OCI-LY7 (cell line): ENCODE measurements at regions not wholly inside any gene's neighbourhood (a gene's known extent, or its start where the extent isn't known, plus 50 kb on each side); places are given as distances from the start of the nearest gene placed in this dataset.

Experiments used
- BruUV-seq: library from RNA; stranded (reverse); fragments of 400-500 nt; replicated peaks from 2 replicates; lab custom pipeline; 2021; lab: Mats Ljungman, UMichigan
- CTCF ChIA-PET: fragments of 300-600 bp; sonication (Branson Sonifier 250); formaldehyde crosslinking; loops from one replicate; lab custom pipeline; 2022; ENCODE audit warnings: antibody characterized with exemption; ENCODE audit not compliant: unreplicated experiment; lab: Charles Lee
- POLR2A ChIA-PET: fragments of 300-600 bp; sonication (Branson Sonifier 250); formaldehyde crosslinking; loops from one replicate; lab custom pipeline; 2022; ENCODE audit warnings: antibody characterized with exemption; lab: Charles Lee
- DNase-seq: peaks from one replicate; pipeline ENCODE4 v3.0.0-alpha.2; 2015; ENCODE audit warnings: low spot score
- H2AFZ ChIP-seq: fragments of 200-600 bp; sonication (generic), shearing (Covaris generic); 2 replicates; pipeline ENCODE4 v1.6.1; 2014; ENCODE audit warnings: mild to moderate bottlenecking, antibody characterized with exemption, low read length, moderate library complexity
- H3K27ac ChIP-seq: fragments of 200-600 bp; sonication (generic); 2 replicates; pipeline ENCODE4 v1.5.1; 2014; ENCODE audit warnings: mixed run types, low read depth, mild to moderate bottlenecking, moderate library complexity, low read length, inconsistent platforms; ENCODE audit not compliant: poor library complexity, severe bottlenecking
- H3K36me3 ChIP-seq: fragments of 200-600 bp; sonication (generic); 2 replicates; pipeline ENCODE4 v1.6.1; 2014; ENCODE audit warnings: mild to moderate bottlenecking, antibody characterized with exemption, low read length, moderate library complexity, mixed read lengths; ENCODE audit not compliant: insufficient read depth
- H3K4me1 ChIP-seq: fragments of 200-600 bp; sonication (generic); 2 replicates; pipeline ENCODE4 v1.5.1; 2014; ENCODE audit warnings: mild to moderate bottlenecking, low read length; ENCODE audit not compliant: insufficient read depth, poor library complexity, severe bottlenecking
- H3K4me2 ChIP-seq: fragments of 200-600 bp; sonication (generic); 2 replicates; pipeline ENCODE4 v1.6.1; 2014; ENCODE audit warnings: mild to moderate bottlenecking, low read length
- H3K4me3 ChIP-seq: fragments of 200-600 bp; sonication (generic); 2 replicates; pipeline ENCODE4 v1.5.1; 2014; ENCODE audit warnings: mild to moderate bottlenecking, low read depth, low read length; ENCODE audit not compliant: poor library complexity, severe bottlenecking
- H3K79me2 ChIP-seq: fragments of 200-600 bp; sonication (generic); 2 replicates; pipeline ENCODE4 v1.6.1; 2016; ENCODE audit warnings: low read depth, mild to moderate bottlenecking, low read length, moderate library complexity, mixed read lengths; ENCODE audit not compliant: insufficient read depth
- H3K9me2 ChIP-seq: fragments of 200-600 bp; sonication (generic); 2 replicates; pipeline ENCODE4 v1.6.1; 2016; ENCODE audit warnings: mild to moderate bottlenecking, low read length, mixed read lengths; ENCODE audit not compliant: insufficient read depth
- H3K9me3 ChIP-seq: fragments of 200-600 bp; sonication (generic); 2 replicates; pipeline ENCODE4 v1.6.1; 2014; ENCODE audit warnings: mild to moderate bottlenecking, mixed run types, low read length, mixed read lengths
- H4K20me1 ChIP-seq: fragments of 200-600 bp; sonication (generic); 2 replicates; pipeline ENCODE4 v1.6.1; 2014; ENCODE audit warnings: mild to moderate bottlenecking, antibody characterized with exemption, low read length, moderate library complexity, mixed read lengths; ENCODE audit not compliant: insufficient read depth
- CTCF ChIP-seq: fragments of 200-600 bp; sonication (generic); conservative IDR thresholded peaks from 2 replicates; pipeline ENCODE4 v1.5.1; 2014; ENCODE audit warnings: mild to moderate bottlenecking, antibody characterized with exemption, low read length, moderate library complexity, mixed read lengths
- EZH2phosphoT487 ChIP-seq: fragments of 200-600 bp; sonication (generic); IDR thresholded peaks from 2 replicates; pipeline ENCODE4 v1.6.1; 2018; ENCODE audit warnings: low read depth, borderline replicate concordance, mild to moderate bottlenecking, mixed run types, antibody characterized with exemption, low read length, moderate library complexity, mixed read lengths
- intact Hi-C: fragments of 100-400 bp; cut with micrococcal nuclease; formaldehyde crosslinking; loops from one replicate; pipeline ENCODE4 v1.10.0; 2022; ENCODE audit not compliant: unreplicated experiment

- Histone ChIP-seq H3K9me2 (no peaks in the 10 kb centered on the region), H3K4me3 (no peak overlapping the region), H3K9me3 (no peaks in the 10 kb centered on the region), H3K79me2 (no peaks in the 10 kb centered on the region), H4K20me1 (no peaks in the 10 kb centered on the region), H3K4me1 (no peaks in the 10 kb centered on the region), H3K27ac (no peak overlapping the region), H3K36me3 (no peaks in the 10 kb centered on the region), H3K4me2 (no peak overlapping the region), H2AFZ (no peak overlapping the region)
- ChIA-PET CTCF (no interaction called here), POLR2A (interaction anchor here (0.7 kb wide), 1 partner anchor 1150 kb away, joined by 3 read pairs; no protein-coding TSS in a partner anchor)
- BruUV-seq, result no TSS peak
- no peak for DNase-seq
- no peak for TF ChIP-seq CTCF
- no peak for TF ChIP-seq EZH2phosphoT487
- intact Hi-C loops, result no loop called here
These were observed 496.1 kb downstream of the RNF144B start for GRCh38 chr6:18883268-18883667.

GRCh38 chr6:18883851-18884250, 496.7 kb downstream of the RNF144B start:
- Histone ChIP-seq H3K4me1 (no peaks in the 10 kb centered on the region), H3K4me3 (no peak overlapping the region), H3K9me3 (no peaks in the 10 kb centered on the region), H3K4me2 (no peak overlapping the region), H3K79me2 (no peaks in the 10 kb centered on the region), H3K36me3 (no peaks in the 10 kb centered on the region), H3K9me2 (no peaks in the 10 kb centered on the region), H4K20me1 (no peaks in the 10 kb centered on the region), H3K27ac (no peak overlapping the region), H2AFZ (no peak overlapping the region)
- intact Hi-C loops, result no loop called here
- ChIA-PET POLR2A (no interaction called here), CTCF (no interaction called here)
- no peak for DNase-seq
- no TSS peak for BruUV-seq
- TF ChIP-seq EZH2phosphoT487 (no peak), CTCF (no peak)

GRCh38 chr6:18893540-18894269, 506.6 kb downstream of the RNF144B start:
- no peak overlapping the region for H3K4me3 ChIP-seq
- H3K9me3 ChIP-seq, result no peaks in the 10 kb centered on the region
- ChIA-PET POLR2A (no interaction called here), CTCF (no interaction called here)
- H3K36me3 ChIP-seq, result no peaks in the 10 kb centered on the region
- H4K20me1 ChIP-seq, result no peaks in the 10 kb centered on the region
- BruUV-seq, result no TSS peak
- no peak for DNase-seq
- intact Hi-C loops, result no loop called here
- H2AFZ ChIP-seq, result no peak overlapping the region
- no peaks in the 10 kb centered on the region for H3K79me2 ChIP-seq
- TF ChIP-seq CTCF (no peak), EZH2phosphoT487 (no peak)
- no peaks in the 10 kb centered on the region for H3K9me2 ChIP-seq
- no peak overlapping the region for H3K4me2 ChIP-seq
- no peak overlapping the region for H3K27ac ChIP-seq
- no peaks in the 10 kb centered on the region for H3K4me1 ChIP-seq
